ENCODE measurements at regions not wholly inside any gene's neighbourhood (a gene's known extent, or its start where the extent isn't known, plus 50 kb on each side); places are given as distances from the start of the nearest gene placed in this dataset.

DNA sequence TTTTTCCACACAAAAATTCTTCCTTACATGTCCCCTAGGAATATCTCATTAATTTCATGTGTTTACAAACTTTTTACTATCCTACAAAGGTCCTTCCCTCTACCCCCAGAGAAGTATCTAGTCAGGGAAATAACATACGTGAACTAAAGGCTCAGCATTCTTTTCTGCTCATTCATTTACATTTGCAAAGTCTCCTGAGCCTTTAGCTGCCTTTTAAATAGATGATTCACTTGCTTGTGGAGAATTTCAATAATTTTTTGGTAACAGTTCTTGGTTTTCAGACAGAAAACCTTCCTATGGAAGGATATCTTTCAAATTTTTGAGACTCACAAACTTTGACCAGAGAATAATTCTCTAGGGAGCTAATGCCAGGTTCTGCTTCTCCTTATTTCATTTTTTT is 81.5 kb upstream of the RMDN2 start:
- no peak for DNase-seq
- no peak for TF ChIP-seq POLR2A (IDR thresholded peaks at IDR 0.05)
- TF ChIP-seq EP300 (IDR thresholded peaks at IDR 0.05; ENCODE audit: low read depth): no peak
- TF ChIP-seq, protein P1, sequence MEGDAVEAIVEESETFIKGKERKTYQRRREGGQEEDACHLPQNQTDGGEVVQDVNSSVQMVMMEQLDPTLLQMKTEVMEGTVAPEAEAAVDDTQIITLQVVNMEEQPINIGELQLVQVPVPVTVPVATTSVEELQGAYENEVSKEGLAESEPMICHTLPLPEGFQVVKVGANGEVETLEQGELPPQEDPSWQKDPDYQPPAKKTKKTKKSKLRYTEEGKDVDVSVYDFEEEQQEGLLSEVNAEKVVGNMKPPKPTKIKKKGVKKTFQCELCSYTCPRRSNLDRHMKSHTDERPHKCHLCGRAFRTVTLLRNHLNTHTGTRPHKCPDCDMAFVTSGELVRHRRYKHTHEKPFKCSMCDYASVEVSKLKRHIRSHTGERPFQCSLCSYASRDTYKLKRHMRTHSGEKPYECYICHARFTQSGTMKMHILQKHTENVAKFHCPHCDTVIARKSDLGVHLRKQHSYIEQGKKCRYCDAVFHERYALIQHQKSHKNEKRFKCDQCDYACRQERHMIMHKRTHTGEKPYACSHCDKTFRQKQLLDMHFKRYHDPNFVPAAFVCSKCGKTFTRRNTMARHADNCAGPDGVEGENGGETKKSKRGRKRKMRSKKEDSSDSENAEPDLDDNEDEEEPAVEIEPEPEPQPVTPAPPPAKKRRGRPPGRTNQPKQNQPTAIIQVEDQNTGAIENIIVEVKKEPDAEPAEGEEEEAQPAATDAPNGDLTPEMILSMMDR (IDR thresholded peaks at IDR 0.05): no peak
- TF ChIP-seq POLR2AphosphoS5 (IDR thresholded peaks at IDR 0.05): no peak
- no peaks in the 10 kb centered on the region for H3K9me3 ChIP-seq
- WGBS, 2 donors (ENCODE audit: low coverage in 1 of 2): 0% methylated on average over 1 of the region's 1 CpG
- in situ Hi-C loops (cut with MboI; ENCODE audit: low pct_ligation_motif_present in 1 of 4, low pct_unique_long_range_greater_than_20kb in 1 of 4, low sequenced_read_pairs in 3 of 4) (no loop called here), intact Hi-C loops (cut with DNase I; ENCODE audit: low total_unique reads) (no loop called here)
- no peaks in the 10 kb centered on the region for H3K27me3 ChIP-seq
- H3K4me1 ChIP-seq: peaks cover 0 to under 1% (median 0%) of the 10 kb centered on the region in 4 donors
- peak overlapping the region in 1 of 4 donors; percentile 5 for H3K27ac ChIP-seq
- no peaks in the 10 kb centered on the region for H3K36me3 ChIP-seq
- H3K4me3 ChIP-seq: no peak overlapping the region

DNA sequence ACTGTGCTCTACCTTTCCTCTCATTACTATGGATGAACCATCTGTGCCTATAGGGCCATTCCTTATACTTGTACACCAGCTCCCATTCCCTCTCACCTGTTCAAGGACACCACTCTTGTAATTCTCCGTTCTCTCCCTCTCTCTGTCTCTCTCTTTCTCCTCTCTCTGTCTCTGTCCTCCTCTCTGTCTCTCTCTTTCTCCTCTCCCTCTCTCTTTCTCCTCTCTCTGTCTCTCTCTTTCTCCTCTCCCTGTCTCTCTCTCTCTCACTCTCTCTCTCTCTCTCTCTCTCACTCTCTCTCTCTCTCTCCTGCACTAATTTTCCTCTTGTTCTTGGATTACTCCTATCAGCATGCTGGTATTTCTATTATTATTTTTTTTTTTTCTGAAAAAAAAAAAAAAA is 78.9 kb upstream of the RMDN2 start:
- intact Hi-C loops (cut with DNase I; ENCODE audit: low total_unique reads) (no loop called here), in situ Hi-C loops (cut with MboI; ENCODE audit: low pct_ligation_motif_present in 1 of 4, low pct_unique_long_range_greater_than_20kb in 1 of 4, low sequenced_read_pairs in 3 of 4) (no loop called here)
- DNase-seq: no peak
- H3K27me3 ChIP-seq: no peaks in the 10 kb centered on the region
- no peaks in the 10 kb centered on the region for H3K9me3 ChIP-seq
- no peaks in the 10 kb centered on the region for H3K36me3 ChIP-seq
- TF ChIP-seq POLR2AphosphoS5 (IDR thresholded peaks at IDR 0.05) (no peak), POLR2A (IDR thresholded peaks at IDR 0.05) (no peak), EP300 (IDR thresholded peaks at IDR 0.05; ENCODE audit: low read depth) (no peak)
- TF ChIP-seq, protein P1 (IDR thresholded peaks at IDR 0.05): no peak
- H3K4me1 ChIP-seq: peaks cover 0 to 1% (median under 1%) of the 10 kb centered on the region in 4 donors
- 83 to 88% methylated on average over 1 of the region's 1 CpG for WGBS, 2 donors (ENCODE audit: low coverage in 1 of 2)
- no peak overlapping the region for H3K4me3 ChIP-seq
- no peak overlapping the region for H3K27ac ChIP-seq

DNA sequence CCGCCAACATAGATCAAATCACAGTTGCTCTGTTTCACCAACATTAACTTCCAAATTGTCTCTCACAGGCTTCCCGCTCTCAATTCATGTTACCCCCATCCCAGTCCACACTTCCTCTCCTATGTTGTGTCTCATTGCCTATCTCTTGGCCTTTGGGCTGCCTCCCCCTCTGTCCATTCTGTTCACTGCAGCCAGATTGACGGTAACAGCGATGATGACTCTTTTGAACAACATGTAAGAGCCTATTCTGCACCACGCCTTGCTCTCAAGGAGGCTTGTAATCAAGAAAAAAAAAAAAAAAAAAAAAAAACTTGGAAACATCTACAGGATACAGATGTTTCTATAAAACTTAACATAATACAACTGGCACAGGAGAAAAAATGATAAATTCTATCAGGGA is 77.3 kb upstream of the RMDN2 start:
- no peak overlapping the region for H3K27ac ChIP-seq
- intact Hi-C loops (cut with DNase I; ENCODE audit: low total_unique reads) (no loop called here), in situ Hi-C loops (cut with MboI; ENCODE audit: low pct_ligation_motif_present in 1 of 4, low pct_unique_long_range_greater_than_20kb in 1 of 4, low sequenced_read_pairs in 3 of 4) (no loop called here)
- H3K27me3 ChIP-seq: no peaks in the 10 kb centered on the region
- TF ChIP-seq POLR2AphosphoS5 (IDR thresholded peaks at IDR 0.05) (no peak), POLR2A (IDR thresholded peaks at IDR 0.05) (no peak), EP300 (IDR thresholded peaks at IDR 0.05; ENCODE audit: low read depth) (no peak)
- TF ChIP-seq, protein P1 (IDR thresholded peaks at IDR 0.05): no peak
- DNase-seq: no peak
- H3K36me3 ChIP-seq: no peaks in the 10 kb centered on the region
- no peaks in the 10 kb centered on the region for H3K9me3 ChIP-seq
- 88 to 93% methylated on average over 4 to 5 of the region's 5 CpGs for WGBS, 2 donors (ENCODE audit: low coverage in 1 of 2)
- H3K4me3 ChIP-seq: no peak overlapping the region
- peaks cover 0 to 7% (median 4%) of the 10 kb centered on the region in 4 donors for H3K4me1 ChIP-seq

DNA sequence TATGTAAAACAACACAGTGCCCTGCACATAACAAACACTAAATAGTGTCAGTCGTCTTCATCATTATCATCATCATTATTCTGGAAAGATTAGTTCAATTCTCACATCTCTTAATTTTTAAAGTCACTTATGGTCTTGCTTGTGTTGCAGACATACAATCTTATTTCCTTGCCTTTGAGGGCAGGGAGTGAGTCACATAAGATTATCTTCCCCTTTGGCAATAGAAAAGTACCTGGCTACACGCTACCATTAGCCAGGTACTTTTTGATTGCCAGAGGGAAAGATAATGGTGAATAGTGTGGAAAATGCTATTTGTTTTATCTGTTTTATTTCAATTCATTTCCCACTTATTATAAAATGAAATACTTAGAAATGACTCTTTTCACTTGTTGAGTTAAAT is 76.6 kb upstream of the RMDN2 start:
- intact Hi-C loops (cut with DNase I; ENCODE audit: low total_unique reads) (no loop called here), in situ Hi-C loops (cut with MboI; ENCODE audit: low pct_ligation_motif_present in 1 of 4, low pct_unique_long_range_greater_than_20kb in 1 of 4, low sequenced_read_pairs in 3 of 4) (no loop called here)
- 84 to 92% methylated on average over 2 of the region's 2 CpGs for WGBS, 2 donors (ENCODE audit: low coverage in 1 of 2)
- Histone ChIP-seq H3K4me3 (no peak overlapping the region), H3K36me3 (no peaks in the 10 kb centered on the region), H3K27ac (no peak overlapping the region), H3K9me3 (no peaks in the 10 kb centered on the region), H3K27me3 (no peaks in the 10 kb centered on the region), H3K4me1 (peaks cover 0 to 7% (median 4%) of the 10 kb centered on the region in 4 donors)
- no peak for DNase-seq
- no peak for TF ChIP-seq EP300 (IDR thresholded peaks at IDR 0.05; ENCODE audit: low read depth)
- no peak for TF ChIP-seq POLR2A (IDR thresholded peaks at IDR 0.05)
- TF ChIP-seq, protein P1 (IDR thresholded peaks at IDR 0.05): no peak
- no peak for TF ChIP-seq POLR2AphosphoS5 (IDR thresholded peaks at IDR 0.05)

Data from transverse colon (tissue), 4 donors.